HepG2 (cell line): ENCODE measurements at regions not wholly inside any gene's neighbourhood (a gene's known extent, or its start where the extent isn't known, plus 50 kb on each side); places are given as distances from the start of the nearest gene placed in this dataset.
"Not testable (repeated sequence)": the region's sequence is repeated elsewhere in the genome, so short reads cannot be mapped to it uniquely, and the experiment has no call there.

Experiments used
- ATAC-seq: fragments of 200-7000 bp; cut with Tn5 transposase; 3 replicates; pipeline ENCODE4 v1.9.1; 2020; ENCODE audit warnings: mild to moderate bottlenecking, moderate library complexity
- BruUV-seq: library from RNA; stranded (reverse); fragments of 400-500 nt; replicated peaks from 2 replicates; lab custom pipeline; 2021; lab: Mats Ljungman, UMichigan
- CTCF ChIA-PET: fragments of 300-600 bp; formaldehyde crosslinking; extraction: SDS; loops from one replicate; lab custom pipeline; 2021; ENCODE audit warnings: low total read pairs, inconsistent platforms, low intra/inter-chr PET ratio; lab: Yijun Ruan, JAX
- POLR2A ChIA-PET: fragments of 350-600 bp; sonication (Branson Sonifier 250); formaldehyde crosslinking; loops from one replicate; lab custom pipeline; 2020; ENCODE audit warnings: antibody characterized with exemption, inconsistent platforms; lab: Yijun Ruan, JAX
- DNase-seq: peaks from one replicate; pipeline ENCODE4 v3.0.0-alpha.2; 2015; ENCODE audit warnings: low spot score
- FAIRE-seq: peaks from 3 replicates; lab custom pipeline; 2011; peaks lifted over from hg19 to GRCh38; lab: Jason Lieb, UNC
- H2AFZ ChIP-seq: one replicate; pipeline ENCODE4 v1.6.1; 2011; ENCODE audit warnings: low read length, inconsistent platforms
- H3K27ac ChIP-seq: fragments of 300-600 bp; 3 replicates; pipeline ENCODE4 v1.8.0; 2011; ENCODE audit warnings: mixed run types, mild to moderate bottlenecking, mixed read lengths, low read length, inconsistent platforms; ENCODE audit not compliant: insufficient read depth; ENCODE audit errors: extremely low read length
- H3K27me3 ChIP-seq, 2 experiments: fragments of 200-600 bp in 1 of 2; 2 replicates in 1 of 2; 3 replicates in 1 of 2; pipeline versions ENCODE4 v1.6.0 to v1.8.0; 2011; ENCODE audit warnings: low read length in 2 of 2, mild to moderate bottlenecking in 2 of 2, moderate library complexity in 2 of 2, inconsistent platforms in 1 of 2; ENCODE audit not compliant: insufficient read depth in 2 of 2, control insufficient read depth in 1 of 2
- H3K36me3 ChIP-seq, 2 experiments: fragments of 200-600 bp in 1 of 2; replicated peaks in 1 of 2; 2 replicates in 1 of 2; 3 replicates in 1 of 2; pipeline versions ENCODE4 v1.5.1 to v1.8.0; 2011; ENCODE audit warnings: low read length in 2 of 2, inconsistent platforms in 1 of 2; ENCODE audit not compliant: insufficient read depth in 2 of 2, control insufficient read depth in 1 of 2
- H3K4me1 ChIP-seq: 2 replicates; pipeline ENCODE4 v1.5.1; 2012; ENCODE audit warnings: low read length, inconsistent platforms; ENCODE audit not compliant: insufficient read depth
- H3K4me2 ChIP-seq: 2 replicates; pipeline ENCODE4 v1.6.0; 2011; ENCODE audit warnings: low read depth, low read length, inconsistent platforms
- H3K4me3 ChIP-seq, 3 experiments: fragments of 200-600 bp in 1 of 3; sonication (generic), shearing (Covaris generic) in 1 of 3; replicated peaks in 1 of 3; 2 replicates each; pipeline ENCODE4 v1.5.1; 2011 to 2016; ENCODE audit warnings: low read length in 3 of 3, inconsistent platforms in 2 of 3, low read depth in 2 of 3, mild to moderate bottlenecking in 2 of 3, control low read depth in 1 of 3, mixed read lengths in 1 of 3; ENCODE audit not compliant: insufficient read depth in 1 of 3
- H3K79me2 ChIP-seq: one replicate; pipeline ENCODE4 v1.6.1; 2011; ENCODE audit warnings: low read length, inconsistent platforms; ENCODE audit not compliant: insufficient read depth
- H3K9ac ChIP-seq: 2 replicates; pipeline ENCODE4 v1.6.0; 2011; ENCODE audit warnings: mild to moderate bottlenecking, low read depth, low read length, inconsistent platforms; ENCODE audit not compliant: insufficient read depth
- H3K9me3 ChIP-seq: 2 replicates; pipeline ENCODE4 v1.5.1; 2012; ENCODE audit warnings: mild to moderate bottlenecking, low read length
- H4K20me1 ChIP-seq: 2 replicates; pipeline ENCODE4 v1.6.0; 2011; ENCODE audit warnings: inconsistent platforms, mild to moderate bottlenecking, low read length, moderate library complexity; ENCODE audit not compliant: insufficient read depth
- NR3C1 ChIP-seq: sonication (generic); formaldehyde crosslinking; IDR thresholded peaks from 2 replicates; pipeline ENCODE4 v1.4.0; 2020; ENCODE audit warnings: missing genetic modification reagents
- SIN3A ChIP-seq: IDR thresholded peaks from 2 replicates; pipeline ENCODE4 v1.6.1; 2011; ENCODE audit warnings: low read depth, mild to moderate bottlenecking, control low read depth, low read length, borderline replicate concordance
- SOX5 ChIP-seq: IDR thresholded peaks from 2 replicates; pipeline ENCODE4 v1.6.1; 2016; ENCODE audit warnings: borderline replicate concordance
- SPEN ChIP-seq: sonication (generic); formaldehyde crosslinking; IDR thresholded peaks from 2 replicates; pipeline ENCODE4 v1.5.1; 2020; ENCODE audit warnings: low read depth, mild to moderate bottlenecking, missing genetic modification reagents
- TRIM24 ChIP-seq: sonication (generic); formaldehyde crosslinking; IDR thresholded peaks from 2 replicates; pipeline ENCODE4 v1.8.0; 2022; ENCODE audit warnings: mild to moderate bottlenecking, missing genetic modification reagents
- YEATS2 ChIP-seq: sonication (generic); formaldehyde crosslinking; IDR thresholded peaks from 2 replicates; pipeline ENCODE4 v1.4.0; 2020; ENCODE audit warnings: missing genetic modification reagents, borderline replicate concordance
- ZNF326 ChIP-seq: sonication (generic); formaldehyde crosslinking; IDR thresholded peaks from 2 replicates; pipeline ENCODE4 v1.4.0; 2020; ENCODE audit warnings: missing genetic modification reagents, borderline replicate concordance
- ZNF652 ChIP-seq: IDR thresholded peaks from 2 replicates; pipeline ENCODE4 v1.6.1; 2016; ENCODE audit warnings: low read depth, borderline replicate concordance
- ZNF709 ChIP-seq: sonication (generic); formaldehyde crosslinking; IDR thresholded peaks from 2 replicates; pipeline ENCODE4 v1.5.0; 2020; ENCODE audit warnings: mild to moderate bottlenecking, missing genetic modification reagents
- WGBS: methylation state at CpG from one replicate; pipeline ENCODE4 v1.1.6; 2017; ENCODE audit warnings: low lambda C conversion rate; 5-methylcytosine and 5-hydroxymethylcytosine counted together
- in situ Hi-C: cut with HindIII; loops from 2 replicates; pipeline ENCODE4 v1.10.0; 2017; ENCODE audit warnings: low pct_unique_long_range_greater_than_20kb; ENCODE audit not compliant: extremely low pct_ligation_motif_present
- intact Hi-C: fragments of 100-400 bp; cut with micrococcal nuclease; formaldehyde crosslinking; loops from one replicate; pipeline ENCODE4 v1.10.0; 2022; ENCODE audit not compliant: unreplicated experiment
- TF ChIP-seq, protein P1 (sequence below): sonication (generic); formaldehyde crosslinking; IDR thresholded peaks from 2 replicates; pipeline ENCODE4 v1.4.0; 2020; ENCODE audit warnings: mild to moderate bottlenecking, missing genetic modification reagents
- TF ChIP-seq, protein P2 (sequence below): sonication (generic); formaldehyde crosslinking; IDR thresholded peaks from 2 replicates; pipeline ENCODE4 v1.4.0; 2020; ENCODE audit warnings: missing genetic modification reagents, borderline replicate concordance

- Histone ChIP-seq H3K36me3 (no peaks in the 10 kb centered on the region), H4K20me1 (no peaks in the 10 kb centered on the region), H3K4me3 (no peak overlapping the region)
- DNase-seq (no peak), ATAC-seq (no peak)
- BruUV-seq, result no TSS peak
- POLR2A ChIA-PET, result no interaction called here
- in situ Hi-C loops, result no loop called here
- TF ChIP-seq ZNF326 (CRISPR knock-in tag) (no peak), ZNF709 (no peak), SIN3A (no peak), ZNF652 (CRISPR knock-in tag) (no peak), YEATS2 (CRISPR knock-in tag) (no peak), SPEN (no peak), NR3C1 (no peak), SOX5 (CRISPR knock-in tag) (no peak), TRIM24 (CRISPR knock-in tag) (no peak)
- TF ChIP-seq, protein P1, sequence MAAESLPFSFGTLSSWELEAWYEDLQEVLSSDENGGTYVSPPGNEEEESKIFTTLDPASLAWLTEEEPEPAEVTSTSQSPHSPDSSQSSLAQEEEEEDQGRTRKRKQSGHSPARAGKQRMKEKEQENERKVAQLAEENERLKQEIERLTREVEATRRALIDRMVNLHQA (CRISPR knock-in tag), result no peak
- TF ChIP-seq, all 625 proteins: peak for 0
- H3K79me2 ChIP-seq, result no peaks in the 10 kb centered on the region
- H2AFZ ChIP-seq, result no peak overlapping the region
- no peaks in the 10 kb centered on the region for H3K4me1 ChIP-seq
- no peaks in the 10 kb centered on the region for H3K27me3 ChIP-seq
- CTCF ChIA-PET, result no interaction called here
- no peak overlapping the region for H3K4me2 ChIP-seq
- H3K9ac ChIP-seq, result no peak overlapping the region
- no peak overlapping the region for H3K27ac ChIP-seq
- 14% methylated on average over 1 of the region's 1 CpG for WGBS
- FAIRE-seq, result no peak
- intact Hi-C loops, result no loop called here
- no peaks in the 10 kb centered on the region for H3K9me3 ChIP-seq
These were observed 712.8 kb upstream of the CNTN5 start for GRCh38 chr11:98307827-98308491.

DNA sequence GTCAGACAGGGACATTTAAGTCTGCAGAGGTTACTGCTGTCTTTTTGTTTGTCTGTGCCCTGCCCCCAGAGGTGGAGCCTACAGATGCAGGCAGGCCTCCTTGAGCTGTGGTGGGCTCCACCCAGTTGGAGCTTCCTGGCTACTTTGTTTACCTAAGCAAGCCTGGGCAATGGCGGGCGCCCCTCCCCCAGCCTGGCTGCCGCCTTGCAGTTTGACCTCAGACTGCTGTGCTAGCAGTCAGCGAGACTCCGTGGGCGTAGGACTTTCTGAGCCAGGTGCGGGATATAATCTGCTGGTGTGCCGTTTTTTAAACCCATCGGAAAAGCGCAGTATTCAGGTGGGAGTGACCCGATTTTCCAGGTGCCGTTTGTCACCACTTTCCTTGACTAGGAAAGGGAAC, 690.4 kb upstream of the CNTN5 start:
- intact Hi-C loops, H3K27me3 ChIP-seq, H2AFZ ChIP-seq, H4K20me1 ChIP-seq, FAIRE-seq, H3K4me3 ChIP-seq, DNase-seq, H3K36me3 ChIP-seq, ATAC-seq, H3K9me3 ChIP-seq, H3K27ac ChIP-seq, POLR2A ChIA-PET, H3K4me2 ChIP-seq, H3K79me2 ChIP-seq, H3K9ac ChIP-seq, in situ Hi-C loops, BruUV-seq, CTCF ChIA-PET, H3K4me1 ChIP-seq: not testable (repeated sequence)
- WGBS, result 27% methylated on average over 3 of the region's 12 CpGs
- TF ChIP-seq, protein P2, sequence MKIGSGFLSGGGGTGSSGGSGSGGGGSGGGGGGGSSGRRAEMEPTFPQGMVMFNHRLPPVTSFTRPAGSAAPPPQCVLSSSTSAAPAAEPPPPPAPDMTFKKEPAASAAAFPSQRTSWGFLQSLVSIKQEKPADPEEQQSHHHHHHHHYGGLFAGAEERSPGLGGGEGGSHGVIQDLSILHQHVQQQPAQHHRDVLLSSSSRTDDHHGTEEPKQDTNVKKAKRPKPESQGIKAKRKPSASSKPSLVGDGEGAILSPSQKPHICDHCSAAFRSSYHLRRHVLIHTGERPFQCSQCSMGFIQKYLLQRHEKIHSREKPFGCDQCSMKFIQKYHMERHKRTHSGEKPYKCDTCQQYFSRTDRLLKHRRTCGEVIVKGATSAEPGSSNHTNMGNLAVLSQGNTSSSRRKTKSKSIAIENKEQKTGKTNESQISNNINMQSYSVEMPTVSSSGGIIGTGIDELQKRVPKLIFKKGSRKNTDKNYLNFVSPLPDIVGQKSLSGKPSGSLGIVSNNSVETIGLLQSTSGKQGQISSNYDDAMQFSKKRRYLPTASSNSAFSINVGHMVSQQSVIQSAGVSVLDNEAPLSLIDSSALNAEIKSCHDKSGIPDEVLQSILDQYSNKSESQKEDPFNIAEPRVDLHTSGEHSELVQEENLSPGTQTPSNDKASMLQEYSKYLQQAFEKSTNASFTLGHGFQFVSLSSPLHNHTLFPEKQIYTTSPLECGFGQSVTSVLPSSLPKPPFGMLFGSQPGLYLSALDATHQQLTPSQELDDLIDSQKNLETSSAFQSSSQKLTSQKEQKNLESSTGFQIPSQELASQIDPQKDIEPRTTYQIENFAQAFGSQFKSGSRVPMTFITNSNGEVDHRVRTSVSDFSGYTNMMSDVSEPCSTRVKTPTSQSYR, result peak; percentile 63; the same call in 1 of the 2 replicates
